Fibroblast of lung (primary cell): ENCODE measurements at regions not wholly inside any gene's neighbourhood (a gene's known extent, or its start where the extent isn't known, plus 50 kb on each side); places are given as distances from the start of the nearest gene placed in this dataset.

Experiments used
- EZH2 ChIP-seq: IDR thresholded peaks from 2 replicates; pipeline ENCODE4 v1.5.1; 2012; ENCODE audit warnings: low read length, control low read depth, mild to moderate bottlenecking; ENCODE audit errors: missing control alignments
- TF ChIP-seq, protein P1 (sequence below), 2 donors: IDR thresholded peaks in 1 of 2; conservative IDR thresholded peaks in 1 of 2; 1 replicate in 1 of 2; 2 replicates in 1 of 2; pipeline ENCODE4 v1.5.1; 2011 to 2012; ENCODE audit warnings: low read length in 2 of 2, control low read depth in 1 of 2, inconsistent platforms in 1 of 2, low read depth in 1 of 2, mild to moderate bottlenecking in 1 of 2

GRCh38 chr1:70828177-70828576 is 219.4 kb downstream of the PTGER3 start:
- TF ChIP-seq, protein P1, sequence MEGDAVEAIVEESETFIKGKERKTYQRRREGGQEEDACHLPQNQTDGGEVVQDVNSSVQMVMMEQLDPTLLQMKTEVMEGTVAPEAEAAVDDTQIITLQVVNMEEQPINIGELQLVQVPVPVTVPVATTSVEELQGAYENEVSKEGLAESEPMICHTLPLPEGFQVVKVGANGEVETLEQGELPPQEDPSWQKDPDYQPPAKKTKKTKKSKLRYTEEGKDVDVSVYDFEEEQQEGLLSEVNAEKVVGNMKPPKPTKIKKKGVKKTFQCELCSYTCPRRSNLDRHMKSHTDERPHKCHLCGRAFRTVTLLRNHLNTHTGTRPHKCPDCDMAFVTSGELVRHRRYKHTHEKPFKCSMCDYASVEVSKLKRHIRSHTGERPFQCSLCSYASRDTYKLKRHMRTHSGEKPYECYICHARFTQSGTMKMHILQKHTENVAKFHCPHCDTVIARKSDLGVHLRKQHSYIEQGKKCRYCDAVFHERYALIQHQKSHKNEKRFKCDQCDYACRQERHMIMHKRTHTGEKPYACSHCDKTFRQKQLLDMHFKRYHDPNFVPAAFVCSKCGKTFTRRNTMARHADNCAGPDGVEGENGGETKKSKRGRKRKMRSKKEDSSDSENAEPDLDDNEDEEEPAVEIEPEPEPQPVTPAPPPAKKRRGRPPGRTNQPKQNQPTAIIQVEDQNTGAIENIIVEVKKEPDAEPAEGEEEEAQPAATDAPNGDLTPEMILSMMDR (conservative IDR thresholded peaks at IDR 0.05 in 1 of 2, IDR thresholded peaks at IDR 0.05 in 1 of 2; ENCODE audit: low read depth in 1 of 2, low read length in 2 of 2): no peak
- TF ChIP-seq EZH2: no peak
